GM12892 (cell line): ENCODE measurements at regions not wholly inside any gene's neighbourhood (a gene's known extent, or its start where the extent isn't known, plus 50 kb on each side); places are given as distances from the start of the nearest gene placed in this dataset.

Source experiments
- POLR2A ChIP-seq: IDR thresholded peaks from 2 replicates; pipeline ENCODE4 v1.6.1; 2011; ENCODE audit warnings: low read depth, low read length, control low read depth
- TAF1 ChIP-seq: IDR thresholded peaks from 2 replicates; pipeline ENCODE4 v1.6.1; 2011; ENCODE audit warnings: low read depth, mild to moderate bottlenecking, control low read depth, low read length, borderline replicate concordance

- TF ChIP-seq TAF1 (no peak), POLR2A (no peak)
Measured at GRCh38 chr7:115676707-115677106, 353.9 kb downstream of the TFEC start.
